ENCODE measurements at regions not wholly inside any gene's neighbourhood (a gene's known extent, or its start where the extent isn't known, plus 50 kb on each side); places are given as distances from the start of the nearest gene placed in this dataset.

- TF ChIP-seq CTCF (IDR thresholded peaks at IDR 0.05; ENCODE audit: insufficient read depth, low read depth, low read length) = no peak
- no peak for DNase-seq (ENCODE audit: low read depth)
- ChIA-PET CTCF (interaction anchor here (1.0 to 3.1 kb wide), 2 partner anchors 12 to 16 kb away, joined by 3 to 8 read pairs; no protein-coding TSS in a partner anchor), POLR2A (no interaction called here)
- no peaks in the 10 kb centered on the region for H3K36me3 ChIP-seq (ENCODE audit: control insufficient read depth, insufficient read depth, low read length)
- peaks cover 3% of the 10 kb centered on the region for H3K27me3 ChIP-seq (ENCODE audit: control insufficient read depth, insufficient read depth, low read length)
- H3K4me3 ChIP-seq (ENCODE audit: low read depth, low read length) = no peak overlapping the region
Observed at GRCh38 chr16:48101069-48101674, 54.6 kb downstream of the ABCC12 start.

GRCh38 chr16:48099455-48099854 lies 56.3 kb downstream of the ABCC12 start:
- no peak for DNase-seq (ENCODE audit: low read depth)
- H3K27me3 ChIP-seq (ENCODE audit: control insufficient read depth, insufficient read depth, low read length) = peaks cover 3% of the 10 kb centered on the region
- H3K4me3 ChIP-seq (ENCODE audit: low read depth, low read length) = no peak overlapping the region
- no peaks in the 10 kb centered on the region for H3K36me3 ChIP-seq (ENCODE audit: control insufficient read depth, insufficient read depth, low read length)
- ChIA-PET CTCF (no interaction called here), POLR2A (no interaction called here)
- no peak for TF ChIP-seq CTCF (IDR thresholded peaks at IDR 0.05; ENCODE audit: insufficient read depth, low read depth, low read length)

- no peak for TF ChIP-seq CTCF (IDR thresholded peaks at IDR 0.05; ENCODE audit: insufficient read depth, low read depth, low read length)
- Histone ChIP-seq H3K4me3 (ENCODE audit: low read depth, low read length) (no peak overlapping the region), H3K36me3 (ENCODE audit: control insufficient read depth, insufficient read depth, low read length) (no peaks in the 10 kb centered on the region), H3K27me3 (ENCODE audit: control insufficient read depth, insufficient read depth, low read length) (no peaks in the 10 kb centered on the region; the same call in 1 of the 2 replicates)
- no peak for DNase-seq (ENCODE audit: low read depth)
- ChIA-PET CTCF (no interaction called here), POLR2A (interaction anchor here (0.6 kb wide), 1 partner anchor 16 kb away, joined by 11 read pairs; no protein-coding TSS in a partner anchor)
Observed at GRCh38 chr16:48098472-48098871, 57.3 kb downstream of the ABCC12 start.

- POLR2A ChIA-PET = no interaction called here
- peaks cover 3% of the 10 kb centered on the region; the same call in 1 of the 2 replicates for H3K27me3 ChIP-seq (ENCODE audit: control insufficient read depth, insufficient read depth, low read length)
- H3K4me3 ChIP-seq (ENCODE audit: low read depth, low read length) = no peak overlapping the region
- H3K36me3 ChIP-seq (ENCODE audit: control insufficient read depth, insufficient read depth, low read length) = no peaks in the 10 kb centered on the region
- no peak for TF ChIP-seq CTCF (IDR thresholded peaks at IDR 0.05; ENCODE audit: insufficient read depth, low read depth, low read length)
- CTCF ChIA-PET = no interaction called here
- no peak for DNase-seq (ENCODE audit: low read depth)
Observed at GRCh38 chr16:48091117-48091516, 64.7 kb downstream of the ABCC12 start.

DNA sequence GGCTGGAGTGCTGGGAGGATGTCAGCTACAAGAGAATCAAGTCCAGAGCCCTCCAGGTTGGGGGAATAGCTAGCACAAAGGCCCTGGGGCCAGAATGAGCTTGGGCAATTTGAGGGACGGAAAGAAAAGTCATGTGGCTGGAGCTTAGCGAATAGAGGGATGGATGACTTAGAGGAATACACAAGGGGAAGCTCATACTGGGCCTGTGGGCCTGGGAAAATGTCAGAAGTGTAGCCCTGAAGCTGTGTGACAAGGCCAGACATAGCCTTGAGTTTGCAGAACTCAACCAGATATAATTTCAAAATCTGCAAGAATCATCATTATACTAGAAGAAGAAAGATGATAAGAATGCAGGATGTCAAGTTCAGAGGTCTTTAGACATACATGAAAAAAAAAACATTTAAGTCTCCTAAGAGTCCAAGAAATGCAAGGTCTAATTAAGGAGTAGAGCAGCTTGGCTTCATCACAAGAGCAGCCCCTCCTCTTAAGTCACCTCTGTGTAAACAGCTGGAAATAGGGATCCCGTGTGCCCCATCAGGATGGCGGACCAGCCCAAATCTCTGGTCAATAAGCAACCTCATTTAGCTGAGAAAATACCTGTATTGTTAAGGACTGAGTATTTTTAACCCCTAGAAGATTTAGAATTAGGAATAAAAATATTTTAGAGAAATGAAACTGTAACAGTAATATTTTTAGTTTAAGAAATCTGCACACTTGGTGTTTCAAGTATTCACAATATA lies 66.6 kb downstream of the ABCC12 start:
- peaks cover 3% of the 10 kb centered on the region; the same call in 1 of the 2 replicates for H3K27me3 ChIP-seq (ENCODE audit: control insufficient read depth, insufficient read depth, low read length)
- no peaks in the 10 kb centered on the region for H3K36me3 ChIP-seq (ENCODE audit: control insufficient read depth, insufficient read depth, low read length)
- H3K4me3 ChIP-seq (ENCODE audit: low read depth, low read length) = no peak overlapping the region
- CTCF ChIA-PET = interaction anchor here (0.6 to 1.7 kb wide), 3 partner anchors 28 to 1154 kb away, joined by 3 to 8 read pairs (median 3); no protein-coding TSS in a partner anchor
- no peak for DNase-seq (ENCODE audit: low read depth)
- TF ChIP-seq CTCF (IDR thresholded peaks at IDR 0.05; ENCODE audit: insufficient read depth, low read depth, low read length) = no peak
- POLR2A ChIA-PET = no interaction called here

Measured in BJ (cell line).